GM23338 (cell line): ENCODE measurements at regions not wholly inside any gene's neighbourhood (a gene's known extent, or its start where the extent isn't known, plus 50 kb on each side); places are given as distances from the start of the nearest gene placed in this dataset.

Source experiments
- ATAC-seq: fragments of 200-7000 bp; cut with Tn5 transposase; 3 replicates; pipeline ENCODE4 v1.9.1; 2020
- DNase-seq: peaks from one replicate; pipeline ENCODE4 v3.0.0-alpha.2; 2015; ENCODE audit warnings: low spot score
- H2AFZ ChIP-seq: fragments of 200-600 bp; sonication (generic); 2 replicates; pipeline ENCODE4 v1.8.0; 2016; ENCODE audit warnings: antibody characterized with exemption, mild to moderate bottlenecking, moderate library complexity
- H3F3A ChIP-seq: fragments of 200-600 bp; sonication (generic); replicated peaks from 2 replicates; pipeline ENCODE4 v1.8.0; 2017; ENCODE audit warnings: antibody characterized with exemption, mixed run types, low read depth
- H3K27ac ChIP-seq: fragments of 200-600 bp; sonication (generic); 2 replicates; pipeline ENCODE4 v1.6.1; 2016; ENCODE audit warnings: low read depth
- H3K27me3 ChIP-seq: fragments of 200-600 bp; sonication (generic); 2 replicates; pipeline ENCODE4 v1.8.0; 2016; ENCODE audit warnings: mild to moderate bottlenecking, mixed run types, moderate library complexity; ENCODE audit not compliant: insufficient read depth
- H3K36me3 ChIP-seq: fragments of 200-600 bp; sonication (generic); 2 replicates; pipeline ENCODE4 v1.8.0; 2016; ENCODE audit warnings: mild to moderate bottlenecking; ENCODE audit not compliant: insufficient read depth
- H3K4me1 ChIP-seq: fragments of 200-600 bp; sonication (generic); 2 replicates; pipeline ENCODE4 v1.8.0; 2016; ENCODE audit warnings: mild to moderate bottlenecking, moderate library complexity; ENCODE audit not compliant: insufficient read depth
- H3K4me2 ChIP-seq: fragments of 200-600 bp; sonication (generic); 2 replicates; pipeline ENCODE4 v1.7.1; 2017; ENCODE audit warnings: mixed run types
- H3K4me3 ChIP-seq: fragments of 200-600 bp; sonication (generic); 2 replicates; pipeline ENCODE4 v1.6.1; 2016; ENCODE audit warnings: mixed run types
- H3K79me2 ChIP-seq: fragments of 200-600 bp; sonication (generic); replicated peaks from 2 replicates; pipeline ENCODE4 v1.8.0; 2017; ENCODE audit warnings: mild to moderate bottlenecking; ENCODE audit not compliant: insufficient read depth
- H3K9me2 ChIP-seq: fragments of 200-600 bp; sonication (generic); 2 replicates; pipeline ENCODE4 v1.8.0; 2017; ENCODE audit not compliant: insufficient read depth
- H4K20me1 ChIP-seq: fragments of 200-600 bp; sonication (generic); replicated peaks from 2 replicates; pipeline ENCODE4 v1.8.0; 2017; ENCODE audit warnings: mild to moderate bottlenecking; ENCODE audit not compliant: insufficient read depth
- H3K27ac Mint-ChIP-seq: 2 replicates; pipeline ENCODE4 v1.8.0; 2020; ENCODE audit warnings: inconsistent platforms, mild to moderate bottlenecking, moderate library complexity, mixed read lengths
- H3K27me3 Mint-ChIP-seq: 3 replicates; pipeline ENCODE4 v1.8.0; 2022; ENCODE audit warnings: low read depth, mild to moderate bottlenecking, moderate library complexity, mixed read lengths, inconsistent platforms; ENCODE audit not compliant: insufficient read depth, poor library complexity
- H3K36me3 Mint-ChIP-seq: 3 replicates; pipeline ENCODE4 v1.8.0; 2021; ENCODE audit warnings: low read depth, mild to moderate bottlenecking, inconsistent platforms, moderate library complexity, mixed read lengths
- H3K4me1 Mint-ChIP-seq: 3 replicates; pipeline ENCODE4 v1.8.0; 2020; ENCODE audit warnings: mild to moderate bottlenecking, inconsistent platforms, mixed read lengths
- H3K4me3 Mint-ChIP-seq: 3 replicates; pipeline ENCODE4 v1.8.0; 2021; ENCODE audit warnings: moderate library complexity, mild to moderate bottlenecking, inconsistent platforms, mixed read lengths
- H3K9me3 Mint-ChIP-seq: 3 replicates; pipeline ENCODE4 v1.8.0; 2020; ENCODE audit warnings: moderate library complexity, mild to moderate bottlenecking, inconsistent platforms, mixed read lengths
- CREB1 ChIP-seq: fragments of 250-450 bp; sonication (Bioruptor Pico); IDR thresholded peaks from 2 replicates; pipeline ENCODE4 v1.5.0; 2020; ENCODE audit warnings: low read depth, mild to moderate bottlenecking, moderate library complexity
- CTCF ChIP-seq, 2 experiments: fragments of 200-600 bp in 1 of 2; sonication (generic) in 1 of 2; conservative IDR thresholded peaks; 2 replicates each; pipeline versions ENCODE4 v1.5.1 to v1.6.1; 2016 to 2017; ENCODE audit warnings: antibody characterized with exemption in 2 of 2, low read depth in 2 of 2, mild to moderate bottlenecking in 2 of 2, moderate library complexity in 1 of 2
- ETS1 ChIP-seq: IDR thresholded peaks from 2 replicates; pipeline ENCODE4 v1.6.1; 2016; ENCODE audit warnings: antibody characterized with exemption
- EZH2 ChIP-seq: fragments of 200-600 bp; sonication (generic); IDR thresholded peaks from one replicate; pipeline ENCODE4 v1.8.0; 2017; ENCODE audit warnings: antibody characterized with exemption, mild to moderate bottlenecking, low read depth; ENCODE audit not compliant: unreplicated experiment
- EZH2phosphoT487 ChIP-seq: fragments of 200-600 bp; sonication (generic); IDR thresholded peaks from one replicate; pipeline ENCODE4 v1.8.1; 2018; ENCODE audit warnings: antibody characterized with exemption; ENCODE audit not compliant: unreplicated experiment
- JUNB ChIP-seq: IDR thresholded peaks from one replicate; pipeline ENCODE4 v1.6.1; 2016; ENCODE audit warnings: antibody characterized with exemption; ENCODE audit not compliant: unreplicated experiment
- REST ChIP-seq: IDR thresholded peaks from one replicate; pipeline ENCODE4 v1.6.1; 2018; ENCODE audit warnings: antibody characterized with exemption; ENCODE audit not compliant: unreplicated experiment
- STAT1 ChIP-seq: IDR thresholded peaks from one replicate; pipeline ENCODE4 v1.6.1; 2016; ENCODE audit warnings: antibody characterized with exemption; ENCODE audit not compliant: unreplicated experiment
- ZNF114 ChIP-seq: fragments of 250-450 bp; sonication (Bioruptor Pico); IDR thresholded peaks from 2 replicates; pipeline ENCODE4 v1.5.0; 2020; ENCODE audit warnings: mild to moderate bottlenecking, moderate library complexity
- ZNF331 ChIP-seq: fragments of 250-450 bp; sonication (Bioruptor Pico); IDR thresholded peaks from 2 replicates; pipeline ENCODE4 v1.5.0; 2020; ENCODE audit warnings: low read depth, mild to moderate bottlenecking, moderate library complexity
- ZNF462 ChIP-seq: fragments of 250-450 bp; sonication (Bioruptor Pico); IDR thresholded peaks from 2 replicates; pipeline ENCODE4 v1.5.0; 2020; ENCODE audit warnings: mild to moderate bottlenecking, moderate library complexity

GRCh38 chr9:113673726-113674125 is 202.4 kb upstream of the ZNF618 start:
- Mint-ChIP-seq H3K4me3 (no peak overlapping the region), H3K27ac (no peak overlapping the region)
- H3K27ac ChIP-seq = no peak overlapping the region

More at GRCh38 chr9:113673726-113674125, 202.4 kb upstream of the ZNF618 start:
- H3K9me2 ChIP-seq = no peaks in the 10 kb centered on the region
- TF ChIP-seq JUNB = no peak
- no peak for TF ChIP-seq CTCF (conservative IDR thresholded peaks at IDR 0.05; ENCODE audit: low read depth in 2 of 2)
- no peak for TF ChIP-seq REST
- no peak for TF ChIP-seq EZH2phosphoT487
- no peak for TF ChIP-seq EZH2
- no peak for TF ChIP-seq ZNF462 (CRISPR knock-in tag)
- TF ChIP-seq CREB1 (CRISPR knock-in tag) = no peak
- no peak for TF ChIP-seq ZNF114 (CRISPR knock-in tag)
- no peak for TF ChIP-seq ETS1
- TF ChIP-seq STAT1 = no peak
- TF ChIP-seq ZNF331 = no peak
- Mint-ChIP-seq H3K4me1 (no peaks in the 10 kb centered on the region; the same call in 2 of the 3 replicates), H3K9me3 (no peaks in the 10 kb centered on the region), H3K27me3 (peaks cover 3% of the 10 kb centered on the region), H3K36me3 (no peaks in the 10 kb centered on the region)
- ATAC-seq (no peak), DNase-seq (no peak)
- no peaks in the 10 kb centered on the region for H4K20me1 ChIP-seq
- no peaks in the 10 kb centered on the region for H3F3A ChIP-seq
- no peaks in the 10 kb centered on the region for H3K36me3 ChIP-seq
- no peaks in the 10 kb centered on the region for H3K4me1 ChIP-seq
- H3K4me3 ChIP-seq = no peak overlapping the region
- no peaks in the 10 kb centered on the region for H3K79me2 ChIP-seq
- no peak overlapping the region for H2AFZ ChIP-seq
- H3K4me2 ChIP-seq = no peak overlapping the region
- no peaks in the 10 kb centered on the region for H3K27me3 ChIP-seq
